Naive thymus-derived CD4-positive, alpha-beta T cell (primary cell): ENCODE measurements at regions not wholly inside any gene's neighbourhood (a gene's known extent, or its start where the extent isn't known, plus 50 kb on each side); places are given as distances from the start of the nearest gene placed in this dataset.
A peak's percentile ranks its signal among the peaks of the same experiment; 100 is the strongest.
"Not testable (repeated sequence)": the region's sequence is repeated elsewhere in the genome, so short reads cannot be mapped to it uniquely, and the experiment has no call there.

Experiments used
- ATAC-seq: fragments of 150-1000 bp; cut with Tn5 transposase; 2 replicates; pipeline ENCODE4 v1.10.0; 2021; ENCODE audit warnings: mild to moderate bottlenecking, moderate library complexity
- CTCF ChIA-PET: fragments of 350-600 bp; sonication (Branson Sonifier 250); formaldehyde crosslinking; loops from one replicate; lab custom pipeline; 2021; ENCODE audit warnings: antibody characterized with exemption; lab: Charles Lee
- POLR2A ChIA-PET: fragments of 350-600 bp; sonication (Branson Sonifier 250); formaldehyde crosslinking; loops from one replicate; lab custom pipeline; 2021; ENCODE audit warnings: antibody characterized with exemption, inconsistent platforms; lab: Charles Lee
- DNase-seq, 9 donors: peaks; one replicate each; pipeline versions ENCODE4 v3.0.0 to v3.0.0-alpha.2; 2020 to 2022; ENCODE audit warnings: mixed read lengths in 1 of 9
- H3K27ac ChIP-seq: one replicate; pipeline ENCODE4 v1.7.0; 2013; ENCODE audit warnings: mild to moderate bottlenecking, low read depth, low read length, moderate library complexity
- H3K27me3 ChIP-seq, 2 donors: one replicate each; pipeline ENCODE4 v1.7.0; 2013; ENCODE audit warnings: low read length in 2 of 2, mild to moderate bottlenecking in 2 of 2, moderate library complexity in 2 of 2; ENCODE audit not compliant: control insufficient read depth in 2 of 2, insufficient read depth in 2 of 2
- H3K36me3 ChIP-seq, 3 experiments: 1 replicate in 2 of 3; 2 replicates in 1 of 3; pipeline ENCODE4 v1.7.0; 2013; ENCODE audit warnings: low read length in 3 of 3, mild to moderate bottlenecking in 3 of 3, moderate library complexity in 1 of 3; ENCODE audit not compliant: insufficient read depth in 3 of 3, control insufficient read depth in 2 of 3
- H3K4me1 ChIP-seq, 2 donors: one replicate each; pipeline ENCODE4 v1.7.0; 2013; ENCODE audit warnings: low read length in 2 of 2, mild to moderate bottlenecking in 2 of 2, moderate library complexity in 1 of 2; ENCODE audit not compliant: control insufficient read depth in 2 of 2, insufficient read depth in 2 of 2
- H3K4me3 ChIP-seq: 2 replicates; pipeline ENCODE4 v1.7.0; 2013; ENCODE audit warnings: mild to moderate bottlenecking, low read length
- H3K9me3 ChIP-seq, 3 experiments: 1 replicate in 2 of 3; 2 replicates in 1 of 3; pipeline ENCODE4 v1.7.0; 2013; ENCODE audit warnings: low read length in 3 of 3; ENCODE audit not compliant: control insufficient read depth in 2 of 3
- H3K27ac Mint-ChIP-seq, 9 donors: one replicate each; pipeline ENCODE4 v1.8.0; 2020 to 2022; ENCODE audit warnings: mixed read lengths in 9 of 9, mild to moderate bottlenecking in 8 of 9, moderate library complexity in 5 of 9, inconsistent platforms in 2 of 9
- H3K27me3 Mint-ChIP-seq, 5 donors: one replicate each; pipeline ENCODE4 v1.8.0; 2021 to 2022; ENCODE audit warnings: mixed read lengths in 5 of 5, mild to moderate bottlenecking in 1 of 5
- H3K36me3 Mint-ChIP-seq, 5 donors: one replicate each; pipeline ENCODE4 v1.8.0; 2020 to 2022; ENCODE audit warnings: mixed read lengths in 5 of 5, mild to moderate bottlenecking in 3 of 5, inconsistent platforms in 1 of 5
- H3K4me1 Mint-ChIP-seq, 7 donors: one replicate each; pipeline ENCODE4 v1.8.0; 2020 to 2022; ENCODE audit warnings: mixed read lengths in 7 of 7, mild to moderate bottlenecking in 3 of 7, inconsistent platforms in 1 of 7
- H3K4me3 Mint-ChIP-seq, 10 donors: one replicate each; pipeline ENCODE4 v1.8.0; 2020 to 2022; ENCODE audit warnings: mild to moderate bottlenecking in 10 of 10, mixed read lengths in 10 of 10, moderate library complexity in 6 of 10, inconsistent platforms in 2 of 10
- H3K9me3 Mint-ChIP-seq, 11 donors: one replicate each; pipeline ENCODE4 v1.8.0; 2020 to 2022; ENCODE audit warnings: mixed read lengths in 11 of 11, mild to moderate bottlenecking in 4 of 11, inconsistent platforms in 1 of 11, moderate library complexity in 1 of 11
- intact Hi-C, 2 donors: fragments of 100-400 bp; cut with micrococcal nuclease; formaldehyde crosslinking; loops; one replicate each; pipeline ENCODE4 v1.15.1; 2023

DNA sequence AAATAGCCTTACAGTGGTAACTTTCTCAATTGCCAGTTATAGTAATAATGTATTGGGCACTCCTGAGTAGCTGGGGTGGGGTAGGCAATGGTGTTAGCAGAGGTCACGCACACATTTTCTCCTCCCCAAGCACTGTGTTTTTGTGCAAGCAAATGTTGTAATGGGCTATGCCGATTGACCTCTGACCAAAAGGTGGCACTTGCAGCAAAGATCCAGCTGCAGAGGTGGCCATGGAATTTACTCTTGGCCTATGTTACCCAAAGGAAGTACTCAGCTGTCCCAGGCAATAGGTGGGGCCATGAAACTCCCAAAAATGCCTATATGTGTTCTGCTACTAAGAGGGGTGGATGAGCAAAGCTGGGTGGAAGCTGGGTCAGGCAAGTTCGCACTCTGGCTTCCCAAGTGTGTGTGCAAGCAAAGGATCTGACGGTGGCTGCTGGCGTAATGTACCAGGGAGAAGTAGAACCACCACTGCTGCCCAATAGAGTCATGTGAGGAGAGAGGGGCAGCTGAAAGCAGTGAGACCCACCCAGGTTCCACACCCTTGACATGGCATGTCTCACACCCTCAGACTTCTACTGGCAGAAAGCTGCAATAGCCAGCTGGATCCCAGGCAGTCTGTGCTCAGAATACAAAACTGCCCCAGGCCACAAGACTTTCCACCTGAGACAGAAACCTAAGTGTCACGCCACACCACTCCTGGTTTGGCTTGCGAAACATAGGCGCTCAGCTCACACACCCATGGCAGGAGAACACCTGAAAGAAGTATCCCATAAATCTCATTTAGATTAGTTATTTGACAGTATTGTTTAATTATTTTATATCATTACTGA, 353.3 kb upstream of the EMCN start:
- intact Hi-C loops, result no loop called here
- ATAC-seq, result no peak
- DNase-seq, result no peak
- ChIA-PET CTCF (no interaction called here), POLR2A (no interaction called here)
- no peaks in the 10 kb centered on the region for H3K4me1 Mint-ChIP-seq
- no peak overlapping the region for H3K4me3 ChIP-seq
- no peaks in the 10 kb centered on the region for H3K36me3 ChIP-seq
- H3K4me3 Mint-ChIP-seq, result no peak overlapping the region
- no peaks in the 10 kb centered on the region for H3K4me1 ChIP-seq
- H3K27me3 Mint-ChIP-seq, result peaks cover 6 to 19% (median 8%) of the 10 kb centered on the region in 5 donors
- H3K27ac ChIP-seq, result no peak overlapping the region
- no peak overlapping the region for H3K27ac Mint-ChIP-seq
- peaks cover 0 to 7% (median 4%) of the 10 kb centered on the region in 11 donors for H3K9me3 Mint-ChIP-seq
- peaks cover 0 to 4% (median 0%) of the 10 kb centered on the region in 5 donors for H3K36me3 Mint-ChIP-seq
- H3K9me3 ChIP-seq, result no peaks in the 10 kb centered on the region
- H3K27me3 ChIP-seq, result no peaks in the 10 kb centered on the region

DNA sequence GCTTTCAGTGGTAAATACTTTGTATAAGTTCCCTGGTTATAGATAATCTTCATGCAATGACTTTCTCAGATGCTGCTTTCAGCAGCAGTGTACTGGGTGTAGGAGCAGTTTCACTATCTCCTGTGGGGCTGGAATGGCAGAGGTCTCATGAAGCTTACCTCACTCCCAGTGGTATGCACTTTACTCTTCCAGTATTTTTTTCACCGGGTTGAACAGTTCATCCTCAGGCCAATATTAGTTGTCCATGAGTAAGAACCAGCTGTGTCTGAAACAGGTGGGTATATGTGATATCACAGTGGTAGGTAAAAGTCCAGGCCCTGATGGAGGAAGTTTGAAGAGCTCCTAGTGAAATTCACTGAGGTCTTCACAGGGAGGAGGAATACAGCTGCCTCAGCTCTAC, 351.5 kb upstream of the EMCN start:
- H3K36me3 ChIP-seq, result no peaks in the 10 kb centered on the region
- intact Hi-C loops, result no loop called here
- no peak for ATAC-seq
- no peaks in the 10 kb centered on the region for H3K4me1 ChIP-seq
- POLR2A ChIA-PET, result no interaction called here
- Mint-ChIP-seq H3K4me1 (no peaks in the 10 kb centered on the region), H3K9me3 (peaks cover 0 to 22% (median 10%) of the 10 kb centered on the region in 11 donors), H3K27me3 (peaks cover 4 to 28% (median 15%) of the 10 kb centered on the region in 5 donors), H3K27ac (no peak overlapping the region), H3K4me3 (no peak overlapping the region), H3K36me3 (peaks cover 0 to 6% (median 0%) of the 10 kb centered on the region in 5 donors)
- H3K4me3 ChIP-seq, result no peak overlapping the region
- H3K9me3 ChIP-seq, result no peaks in the 10 kb centered on the region
- DNase-seq, result no peak
- H3K27me3 ChIP-seq, result no peaks in the 10 kb centered on the region
- H3K27ac ChIP-seq, result no peak overlapping the region
- CTCF ChIA-PET, result no interaction called here

DNA sequence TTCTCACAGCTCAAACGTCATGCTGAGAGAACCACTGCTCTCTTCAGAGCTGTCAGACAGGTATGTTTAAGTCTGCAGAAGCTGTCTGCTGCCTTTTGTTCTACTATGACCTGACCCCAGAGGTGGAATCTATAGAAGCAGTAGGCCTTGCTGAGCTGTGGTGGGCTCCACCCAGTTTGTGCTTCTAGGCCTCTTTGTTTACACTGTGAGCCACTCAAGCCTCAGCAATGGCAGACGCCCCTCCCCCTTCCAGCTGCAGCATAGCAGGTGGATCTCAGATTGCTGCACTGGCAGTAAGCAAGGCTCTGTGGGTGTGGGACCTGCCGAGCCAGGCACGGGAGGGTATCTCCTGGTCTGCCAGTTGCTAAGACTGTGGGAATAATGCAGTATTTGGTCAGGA, 350.5 kb upstream of the EMCN start:
- POLR2A ChIA-PET, H3K4me3 Mint-ChIP-seq, intact Hi-C loops, H3K9me3 ChIP-seq, ATAC-seq, H3K36me3 ChIP-seq, H3K27me3 ChIP-seq, CTCF ChIA-PET, H3K27ac ChIP-seq, H3K4me3 ChIP-seq, H3K27ac Mint-ChIP-seq, H3K4me1 Mint-ChIP-seq, DNase-seq, H3K4me1 ChIP-seq, H3K36me3 Mint-ChIP-seq: not testable (repeated sequence)
- Mint-ChIP-seq H3K9me3 (peaks cover 0 to 32% (median 10%) of the 10 kb centered on the region in 11 donors), H3K27me3 (peaks cover 4 to 28% (median 14%) of the 10 kb centered on the region in 5 donors)

DNA sequence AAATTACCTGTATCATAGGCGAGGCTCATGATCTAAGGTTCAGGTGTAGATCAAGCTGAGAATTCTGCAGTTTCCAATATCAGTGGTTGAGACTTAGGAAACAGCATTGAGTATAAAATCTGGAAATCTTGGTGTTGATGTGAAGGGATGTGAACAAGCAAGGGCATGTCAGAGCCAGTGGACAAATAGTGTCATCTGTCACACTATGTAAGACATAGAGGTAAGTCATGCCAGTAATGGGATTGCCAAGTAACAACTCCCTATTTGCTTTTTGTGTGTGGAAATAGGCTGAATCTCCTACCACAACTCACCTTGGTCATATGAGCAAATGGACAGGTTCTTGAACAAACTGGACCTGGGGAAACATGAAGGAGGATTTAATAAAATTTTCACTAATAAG, 334.5 kb upstream of the EMCN start:
- H3K27me3 ChIP-seq, result no peaks in the 10 kb centered on the region
- no peak overlapping the region for H3K27ac ChIP-seq
- Mint-ChIP-seq H3K27ac (no peak overlapping the region), H3K9me3 (no peaks in the 10 kb centered on the region), H3K27me3 (peaks cover 0 to 5% (median 0%) of the 10 kb centered on the region in 5 donors), H3K36me3 (no peaks in the 10 kb centered on the region), H3K4me1 (no peaks in the 10 kb centered on the region), H3K4me3 (no peak overlapping the region)
- no peak for ATAC-seq
- no peak for DNase-seq
- H3K4me3 ChIP-seq, result no peak overlapping the region
- no peaks in the 10 kb centered on the region for H3K9me3 ChIP-seq
- H3K36me3 ChIP-seq, result no peaks in the 10 kb centered on the region
- intact Hi-C loops, result no loop called here
- CTCF ChIA-PET, result no interaction called here
- H3K4me1 ChIP-seq, result no peaks in the 10 kb centered on the region
- POLR2A ChIA-PET, result no interaction called here

DNA sequence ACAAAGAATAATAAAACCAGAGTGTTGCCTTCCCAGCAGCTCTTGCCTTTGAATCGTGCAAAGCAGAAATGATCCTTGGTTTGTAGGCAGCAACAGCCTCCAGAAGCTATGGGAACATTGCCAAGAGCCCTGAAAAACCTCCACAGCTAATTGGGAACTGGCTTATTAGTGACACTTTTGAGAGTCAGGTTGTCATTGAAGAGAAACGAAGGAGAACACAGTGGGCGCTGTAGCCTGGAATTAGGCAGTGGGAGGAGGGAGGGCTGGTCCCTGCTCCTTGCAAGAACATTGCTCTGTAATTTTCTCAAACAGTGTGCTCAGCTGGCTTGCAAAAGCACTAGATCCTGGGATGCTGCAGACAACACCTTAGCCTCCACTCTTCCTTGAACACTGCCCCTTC, 331.5 kb upstream of the EMCN start:
- Histone ChIP-seq H3K9me3 (no peaks in the 10 kb centered on the region), H3K36me3 (no peaks in the 10 kb centered on the region), H3K27ac (no peak overlapping the region), H3K4me3 (no peak overlapping the region), H3K4me1 (no peaks in the 10 kb centered on the region), H3K27me3 (no peaks in the 10 kb centered on the region)
- no peak for ATAC-seq
- Mint-ChIP-seq H3K4me1 (no peaks in the 10 kb centered on the region), H3K9me3 (no peaks in the 10 kb centered on the region), H3K27ac (no peak overlapping the region), H3K27me3 (no peaks in the 10 kb centered on the region), H3K4me3 (no peak overlapping the region), H3K36me3 (no peaks in the 10 kb centered on the region)
- ChIA-PET POLR2A (no interaction called here), CTCF (interaction anchor here (0.5 kb wide), 1 partner anchor 120 kb away, joined by 5 read pairs; no protein-coding TSS in a partner anchor)
- DNase-seq, result no peak
- intact Hi-C loops, result loop anchor here in 1 of 2 donors (1.0 to 5.0 kb wide), 3 partner anchors 748 to 881 kb away; no protein-coding TSS in a partner anchor

DNA sequence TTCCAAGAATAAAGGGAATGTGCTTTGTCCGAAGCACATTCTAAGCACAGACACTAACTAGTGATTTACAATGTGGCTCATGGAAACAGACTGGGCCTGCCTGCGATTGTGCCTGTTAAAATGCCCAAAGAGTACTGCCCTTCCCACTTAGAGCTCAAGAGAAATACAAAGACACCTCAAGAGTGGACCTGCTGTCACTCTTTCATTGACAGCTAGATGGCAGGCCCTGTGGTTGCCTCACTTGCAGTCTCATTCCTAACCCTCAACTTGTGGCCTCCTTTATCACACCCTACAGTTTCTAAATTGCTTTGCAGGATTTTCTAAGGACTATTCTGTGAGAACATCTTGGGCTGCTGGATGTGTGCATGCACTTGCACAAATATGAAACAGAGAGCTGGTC, 331.0 kb upstream of the EMCN start:
- Histone ChIP-seq H3K27me3 (no peaks in the 10 kb centered on the region), H3K9me3 (no peaks in the 10 kb centered on the region), H3K4me1 (no peaks in the 10 kb centered on the region), H3K4me3 (no peak overlapping the region), H3K27ac (no peak overlapping the region), H3K36me3 (no peaks in the 10 kb centered on the region)
- Mint-ChIP-seq H3K4me3 (no peak overlapping the region), H3K27ac (no peak overlapping the region), H3K36me3 (no peaks in the 10 kb centered on the region), H3K27me3 (no peaks in the 10 kb centered on the region), H3K9me3 (no peaks in the 10 kb centered on the region), H3K4me1 (no peaks in the 10 kb centered on the region)
- ATAC-seq (no peak), DNase-seq (peak in 1 of 9 donors; percentile 1)
- ChIA-PET POLR2A (no interaction called here), CTCF (interaction anchor here (0.5 kb wide), 1 partner anchor 120 kb away, joined by 5 read pairs; no protein-coding TSS in a partner anchor)
- intact Hi-C loops, result loop anchor here in 1 of 2 donors (1.0 to 5.0 kb wide), 3 partner anchors 748 to 881 kb away; no protein-coding TSS in a partner anchor

DNA sequence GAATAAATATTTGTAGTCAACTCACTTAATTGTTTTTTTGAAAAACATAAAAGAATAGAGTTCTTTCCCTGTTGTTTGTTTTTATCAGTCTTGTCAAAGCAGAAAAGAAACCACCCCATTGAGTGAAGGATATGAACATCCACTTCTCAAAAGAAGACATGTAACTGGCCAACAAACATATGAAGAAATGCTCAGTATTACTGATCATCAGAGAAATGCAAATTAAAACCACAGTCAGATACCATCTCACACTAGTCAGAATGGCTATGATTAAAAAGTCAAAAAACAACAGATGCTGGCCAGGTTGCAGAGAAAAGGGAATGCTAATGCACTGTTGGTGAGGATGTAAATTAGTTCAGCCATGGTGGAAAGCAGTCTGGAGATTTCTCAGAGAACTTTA, 326.1 kb upstream of the EMCN start:
- DNase-seq (no peak), ATAC-seq (no peak)
- Mint-ChIP-seq H3K4me3 (no peak overlapping the region), H3K36me3 (no peaks in the 10 kb centered on the region), H3K4me1 (no peaks in the 10 kb centered on the region), H3K9me3 (peaks cover 0 to 2% (median 0%) of the 10 kb centered on the region in 11 donors), H3K27me3 (peaks cover 2 to 16% (median 6%) of the 10 kb centered on the region in 5 donors), H3K27ac (no peak overlapping the region)
- intact Hi-C loops, result no loop called here
- Histone ChIP-seq H3K4me1 (no peaks in the 10 kb centered on the region), H3K4me3 (no peak overlapping the region), H3K27ac (no peak overlapping the region), H3K36me3 (no peaks in the 10 kb centered on the region), H3K9me3 (no peaks in the 10 kb centered on the region), H3K27me3 (no peaks in the 10 kb centered on the region)
- ChIA-PET CTCF (no interaction called here), POLR2A (no interaction called here)
